GM13976 (cell line): ENCODE measurements at regions not wholly inside any gene's neighbourhood (a gene's known extent, or its start where the extent isn't known, plus 50 kb on each side); places are given as distances from the start of the nearest gene placed in this dataset.

Source experiments
- DNase-seq: peaks from one replicate; pipeline ENCODE4 v3.0.0; 2012; ENCODE audit warnings: low spot score
- in situ Hi-C: fragments of 300-500 bp; cut with MboI; formaldehyde crosslinking; loops from one replicate; pipeline ENCODE4 v1.12.0; 2022; ENCODE audit warnings: low sequenced_read_pairs, mixed read lengths, inconsistent platforms; ENCODE audit not compliant: unreplicated experiment
- TF ChIP-seq, protein P1 (sequence below): IDR thresholded peaks from 2 replicates; pipeline ENCODE4 v1.5.1; 2012; ENCODE audit warnings: borderline replicate concordance, mild to moderate bottlenecking; ENCODE audit not compliant: insufficient read depth; ENCODE audit errors: extremely low read depth, missing control alignments, control extremely low read depth

- TF ChIP-seq, protein P1, sequence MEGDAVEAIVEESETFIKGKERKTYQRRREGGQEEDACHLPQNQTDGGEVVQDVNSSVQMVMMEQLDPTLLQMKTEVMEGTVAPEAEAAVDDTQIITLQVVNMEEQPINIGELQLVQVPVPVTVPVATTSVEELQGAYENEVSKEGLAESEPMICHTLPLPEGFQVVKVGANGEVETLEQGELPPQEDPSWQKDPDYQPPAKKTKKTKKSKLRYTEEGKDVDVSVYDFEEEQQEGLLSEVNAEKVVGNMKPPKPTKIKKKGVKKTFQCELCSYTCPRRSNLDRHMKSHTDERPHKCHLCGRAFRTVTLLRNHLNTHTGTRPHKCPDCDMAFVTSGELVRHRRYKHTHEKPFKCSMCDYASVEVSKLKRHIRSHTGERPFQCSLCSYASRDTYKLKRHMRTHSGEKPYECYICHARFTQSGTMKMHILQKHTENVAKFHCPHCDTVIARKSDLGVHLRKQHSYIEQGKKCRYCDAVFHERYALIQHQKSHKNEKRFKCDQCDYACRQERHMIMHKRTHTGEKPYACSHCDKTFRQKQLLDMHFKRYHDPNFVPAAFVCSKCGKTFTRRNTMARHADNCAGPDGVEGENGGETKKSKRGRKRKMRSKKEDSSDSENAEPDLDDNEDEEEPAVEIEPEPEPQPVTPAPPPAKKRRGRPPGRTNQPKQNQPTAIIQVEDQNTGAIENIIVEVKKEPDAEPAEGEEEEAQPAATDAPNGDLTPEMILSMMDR, result no peak
- in situ Hi-C loops, result no loop called here
- DNase-seq, result no peak
Measured at GRCh38 chr16:59238246-59238645, 504.1 kb upstream of the GOT2 start.

DNA sequence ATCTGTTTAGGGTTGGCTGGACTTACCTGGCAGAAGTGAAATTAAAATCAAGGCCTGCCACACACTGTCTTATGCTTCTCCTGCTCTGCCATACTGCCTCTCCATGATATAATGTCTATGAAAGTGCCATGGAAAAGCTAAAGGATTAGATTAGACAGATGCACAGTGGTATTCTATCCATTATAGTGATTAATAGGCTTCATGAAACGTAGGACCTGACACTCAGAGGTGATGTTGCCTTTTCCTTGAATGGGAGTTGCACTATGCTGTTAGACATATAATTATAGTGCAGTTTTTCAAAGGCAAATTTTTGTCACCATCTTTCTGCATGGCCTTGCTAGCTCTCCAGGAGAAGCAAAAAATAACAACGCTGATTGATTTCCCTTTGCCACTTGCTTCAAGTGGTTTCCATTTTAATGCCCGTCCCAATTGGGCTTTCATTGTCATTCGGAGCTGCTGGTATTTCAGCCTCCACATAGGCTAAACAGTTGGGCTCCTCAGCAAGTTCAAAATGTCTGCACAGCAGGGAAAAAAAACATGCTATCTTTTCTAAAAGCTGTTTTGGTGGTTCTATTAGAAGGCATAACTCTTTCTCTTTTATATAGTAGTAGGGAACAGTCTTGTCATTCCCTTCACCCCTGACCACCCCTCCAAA is 502.8 kb upstream of the GOT2 start:
- DNase-seq, result no peak
- TF ChIP-seq, protein P1, result no peak
- in situ Hi-C loops, result no loop called here

DNA sequence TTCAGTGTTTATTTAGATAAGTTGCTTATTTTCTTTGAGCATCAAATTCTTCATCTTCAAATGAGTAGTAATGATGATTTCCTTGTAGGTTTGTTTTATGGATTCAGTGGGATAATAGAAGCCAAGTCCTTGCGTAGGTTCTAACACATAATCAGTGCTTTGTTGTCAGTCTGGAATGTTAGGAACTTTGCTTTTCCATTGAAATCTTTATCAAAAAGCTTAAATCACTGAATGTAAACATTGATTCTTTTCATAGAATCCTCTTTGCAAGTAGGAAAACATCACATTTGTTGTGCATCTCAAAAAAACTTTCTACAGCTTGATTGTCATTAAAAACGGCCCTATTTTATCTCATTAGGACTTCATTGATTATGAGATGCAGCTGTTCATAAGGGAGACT is 490.3 kb upstream of the GOT2 start:
- DNase-seq, result no peak
- TF ChIP-seq, protein P1, result no peak
- in situ Hi-C loops, result no loop called here

- TF ChIP-seq, protein P1, result no peak
- in situ Hi-C loops, result no loop called here
- DNase-seq, result no peak
Measured at GRCh38 chr16:59220011-59220410, 485.9 kb upstream of the GOT2 start.

GRCh38 chr16:59216291-59216690 is 482.2 kb upstream of the GOT2 start:
- in situ Hi-C loops, result no loop called here
- DNase-seq, result no peak
- TF ChIP-seq, protein P1, result no peak

- TF ChIP-seq, protein P1, result no peak
- no peak for DNase-seq
- in situ Hi-C loops, result no loop called here
Measured at GRCh38 chr16:59214455-59214854, 480.3 kb upstream of the GOT2 start.
